UCSD-AML1 (cell line): ENCODE measurements at regions not wholly inside any gene's neighbourhood (a gene's known extent, or its start where the extent isn't known, plus 50 kb on each side); places are given as distances from the start of the nearest gene placed in this dataset.
"Not testable (repeated sequence)": the region's sequence is repeated elsewhere in the genome, so short reads cannot be mapped to it uniquely, and the experiment has no call there.

Experiments used
- DNase-seq: peaks from one replicate; lab custom pipeline; 2025; ENCODE audit not compliant: unreplicated experiment; lab: John Stamatoyannopoulos, UW

GRCh38 chr14:22390824-22391461 lies 198.1 kb downstream of the DAD1 start:
- DNase-seq = no peak

- DNase-seq = no peak
Measured at GRCh38 chr14:22390195-22390594, 198.8 kb downstream of the DAD1 start.

GRCh38 chr14:22388669-22389595 lies 200.1 kb downstream of the DAD1 start:
- no peak for DNase-seq

GRCh38 chr14:22387776-22388241 lies 201.2 kb downstream of the DAD1 start:
- no peak for DNase-seq

- peak; percentile 48 for DNase-seq
Measured at GRCh38 chr14:22386924-22387775, 201.9 kb downstream of the DAD1 start.

- DNase-seq = no peak
Measured at GRCh38 chr14:22384974-22385526, 204.0 kb downstream of the DAD1 start.

- no peak for DNase-seq
Measured at GRCh38 chr14:22384167-22384549, 204.9 kb downstream of the DAD1 start.

GRCh38 chr14:22383515-22384166 lies 205.4 kb downstream of the DAD1 start:
- DNase-seq = no peak

- DNase-seq = no peak
Measured at GRCh38 chr14:22382955-22383354, 206.1 kb downstream of the DAD1 start.

- no peak for DNase-seq
Measured at GRCh38 chr14:22382395-22382794, 206.6 kb downstream of the DAD1 start.

GRCh38 chr14:22381766-22382165 lies 207.3 kb downstream of the DAD1 start:
- DNase-seq = no peak

GRCh38 chr14:22381408-22381760 lies 207.6 kb downstream of the DAD1 start:
- no peak for DNase-seq

GRCh38 chr14:22380571-22381407 lies 208.2 kb downstream of the DAD1 start:
- DNase-seq = no peak

GRCh38 chr14:22379727-22380126 lies 209.3 kb downstream of the DAD1 start:
- no peak for DNase-seq

GRCh38 chr14:22378181-22378580 lies 210.8 kb downstream of the DAD1 start:
- no peak for DNase-seq

- no peak for DNase-seq
Measured at GRCh38 chr14:22375321-22375930, 213.6 kb downstream of the DAD1 start.

GRCh38 chr14:22370084-22370847 lies 218.8 kb downstream of the DAD1 start:
- DNase-seq = no peak

- DNase-seq = no peak
Measured at GRCh38 chr14:22358726-22359125, 230.3 kb downstream of the DAD1 start.

GRCh38 chr14:22349281-22349680 lies 239.7 kb downstream of the DAD1 start:
- not testable (repeated sequence) for DNase-seq
